HG03575 (cell line): ENCODE measurements at regions not wholly inside any gene's neighbourhood (a gene's known extent, or its start where the extent isn't known, plus 50 kb on each side); places are given as distances from the start of the nearest gene placed in this dataset.

Experiments used
- ATAC-seq: cut with Tn5 transposase; IDR thresholded peaks from one replicate; pipeline ENCODE4 v1.9.1; 2021; ENCODE audit not compliant: unreplicated experiment, insufficient number of reproducible peaks, low FRiP score; ENCODE audit errors: extremely low read depth

DNA sequence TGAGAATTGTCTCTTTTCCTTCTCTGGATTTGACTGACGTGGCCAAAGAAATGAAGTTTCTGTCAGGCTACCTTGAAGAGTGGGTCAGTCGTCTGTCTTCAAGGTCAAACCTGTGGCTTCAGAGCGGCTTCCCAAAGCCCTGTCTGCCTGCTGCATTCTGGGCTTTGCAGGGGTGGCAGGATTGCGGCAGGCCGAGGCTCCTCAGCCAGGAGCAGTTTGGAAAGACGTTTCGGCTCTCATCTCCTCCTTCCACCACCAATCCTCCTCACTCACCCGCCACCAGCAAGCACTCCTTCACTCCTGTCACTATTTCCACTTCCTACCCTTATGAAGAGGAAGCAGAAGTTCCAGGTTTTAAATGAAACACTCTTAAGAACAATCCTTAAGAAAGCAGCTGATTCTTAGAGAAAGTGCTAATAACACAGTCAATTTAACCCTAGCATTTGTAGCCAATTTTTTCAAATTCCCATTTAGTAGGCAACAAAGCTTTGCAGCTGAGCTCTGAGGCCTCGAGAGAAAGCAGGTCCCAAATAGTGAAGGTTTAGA is 351.7 kb downstream of the ZNF608 start:
- ATAC-seq: no peak

DNA sequence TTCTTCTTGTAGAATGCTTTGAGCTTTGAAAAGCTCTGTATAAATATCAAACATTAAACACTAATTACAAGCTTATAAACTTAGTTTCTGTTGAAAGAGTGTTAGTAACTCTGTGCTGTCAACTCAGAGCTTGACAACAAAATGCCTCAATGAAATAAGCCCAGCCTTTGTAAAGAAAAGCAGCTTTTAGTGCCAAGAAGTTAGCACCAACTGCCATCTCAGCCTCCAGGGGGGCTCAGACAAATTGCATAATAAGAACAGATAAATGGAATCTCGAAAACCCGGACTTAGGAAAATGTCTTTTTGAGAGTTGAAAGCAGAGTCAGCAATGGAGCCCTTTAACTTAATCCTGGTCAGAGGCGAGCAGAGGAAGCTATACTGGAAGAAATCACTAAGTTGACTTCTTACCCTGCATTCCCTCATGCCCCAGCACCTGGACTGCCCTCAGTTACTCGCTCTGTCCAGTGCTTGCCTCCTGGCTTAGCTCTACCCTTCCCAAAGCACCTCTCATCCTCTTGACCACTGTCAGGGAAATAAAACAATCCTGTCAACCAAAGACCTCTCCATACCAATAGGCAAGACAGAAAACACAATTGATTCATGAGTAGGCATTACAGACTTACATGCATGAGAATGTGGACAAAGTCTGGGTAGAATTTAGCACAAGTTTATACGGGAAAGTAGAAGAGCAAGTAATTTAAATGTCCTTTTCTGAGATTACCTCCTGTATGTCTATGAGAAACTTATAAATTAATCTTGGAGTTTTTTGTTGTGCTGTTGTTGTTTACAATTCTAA is 352.7 kb downstream of the ZNF608 start:
- ATAC-seq: no peak

DNA sequence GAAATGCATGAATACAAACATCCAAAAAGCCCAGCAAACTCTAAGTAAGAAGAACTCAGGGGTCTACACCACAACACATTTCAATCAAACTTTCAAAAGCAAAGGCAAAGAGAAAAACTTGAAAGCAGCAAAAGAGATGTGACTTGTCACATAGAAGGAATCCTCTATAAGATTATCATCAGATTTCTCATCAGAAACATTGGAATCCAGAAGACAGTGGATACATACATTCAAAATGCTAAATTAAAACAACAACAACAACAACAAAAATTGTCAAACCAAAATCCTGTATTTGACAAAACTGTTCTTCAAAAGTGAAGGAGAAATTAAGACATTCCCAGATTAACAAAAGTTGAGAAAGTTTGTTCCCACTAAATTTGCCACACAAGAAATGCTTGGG is 362.7 kb downstream of the ZNF608 start:
- ATAC-seq: no peak

DNA sequence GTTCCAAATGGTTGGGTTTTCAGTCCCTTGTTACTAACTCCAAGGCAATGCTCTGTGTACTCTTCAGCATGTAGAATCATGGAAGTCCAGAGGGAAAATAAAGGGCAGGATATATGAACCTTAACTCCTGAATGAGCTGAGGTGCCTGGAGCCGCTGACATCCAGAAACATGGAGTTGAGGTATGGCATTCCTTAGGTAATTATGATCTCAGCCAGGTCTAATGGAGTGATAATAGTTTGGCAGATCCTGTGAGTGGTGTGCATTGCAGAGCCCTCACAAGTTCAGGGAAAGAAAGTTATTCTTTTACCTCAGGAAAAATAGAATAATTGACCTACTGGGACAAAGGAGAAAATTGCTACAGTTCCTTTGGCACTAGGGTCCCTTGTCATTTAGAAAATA is 369.1 kb downstream of the ZNF608 start:
- ATAC-seq: no peak

DNA sequence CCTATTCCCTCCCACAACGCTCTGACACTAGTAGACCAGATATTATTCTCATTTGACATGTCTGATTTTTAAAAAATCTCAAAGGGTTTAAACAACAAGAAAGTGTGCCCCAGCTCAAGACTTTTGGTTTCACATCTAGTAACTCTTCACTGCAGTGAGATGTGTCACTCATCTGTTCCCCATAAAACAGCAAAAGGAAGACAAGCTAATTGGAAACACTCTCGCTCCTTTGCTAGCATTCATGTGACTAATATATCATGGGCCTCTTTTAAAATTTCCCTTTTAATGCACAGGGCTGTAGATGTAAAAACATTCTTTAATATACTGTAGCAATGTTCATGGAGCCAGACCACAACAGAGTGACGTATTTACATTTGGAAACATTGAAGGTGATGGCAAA is 372.6 kb downstream of the ZNF608 start:
- ATAC-seq: no peak

DNA sequence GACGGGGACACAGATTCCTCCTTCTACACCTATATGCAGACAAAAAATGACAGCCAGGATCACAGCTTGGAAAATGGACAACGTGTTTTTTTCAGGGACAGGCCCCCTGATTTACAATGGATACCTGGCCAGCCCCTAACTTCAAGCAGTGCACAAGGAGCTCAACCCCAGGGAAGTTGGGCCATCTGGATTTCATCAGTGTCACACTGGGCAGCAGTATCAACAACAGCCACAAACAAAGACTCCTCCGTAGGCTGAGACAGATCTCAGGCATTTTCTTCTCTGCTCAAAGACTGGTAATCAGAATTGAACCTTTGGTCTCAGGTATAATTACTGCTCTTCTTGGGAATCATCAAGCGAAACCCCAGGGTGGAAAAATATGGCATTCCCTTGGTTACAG is 374.0 kb downstream of the ZNF608 start:
- no peak for ATAC-seq

DNA sequence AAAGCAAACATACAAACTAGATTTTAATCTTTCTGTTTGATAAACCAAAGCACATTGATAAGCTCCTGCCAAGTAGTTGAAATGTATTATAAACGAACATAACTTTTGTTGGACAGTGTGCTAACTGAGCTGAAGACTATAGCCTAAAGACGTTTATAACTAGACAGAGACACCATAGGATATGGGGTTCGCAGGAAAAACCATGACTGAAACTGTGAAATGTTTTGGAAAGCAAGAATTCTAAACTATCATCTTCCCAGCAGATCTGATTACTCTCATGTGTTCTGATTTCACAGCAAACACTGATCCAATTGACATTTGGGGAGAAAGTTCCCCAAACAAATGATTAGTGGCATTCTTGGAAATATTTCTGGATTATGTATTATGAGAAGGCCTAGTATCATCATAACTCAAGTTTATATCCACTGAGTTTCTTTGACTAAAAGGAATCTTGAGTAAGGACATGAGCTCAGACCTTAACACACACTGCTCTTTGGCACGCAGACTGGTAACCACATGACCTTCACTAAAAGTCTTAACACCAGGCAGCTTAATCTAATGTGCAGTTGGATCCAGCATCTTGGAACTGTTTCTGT is 375.2 kb downstream of the ZNF608 start:
- no peak for ATAC-seq

DNA sequence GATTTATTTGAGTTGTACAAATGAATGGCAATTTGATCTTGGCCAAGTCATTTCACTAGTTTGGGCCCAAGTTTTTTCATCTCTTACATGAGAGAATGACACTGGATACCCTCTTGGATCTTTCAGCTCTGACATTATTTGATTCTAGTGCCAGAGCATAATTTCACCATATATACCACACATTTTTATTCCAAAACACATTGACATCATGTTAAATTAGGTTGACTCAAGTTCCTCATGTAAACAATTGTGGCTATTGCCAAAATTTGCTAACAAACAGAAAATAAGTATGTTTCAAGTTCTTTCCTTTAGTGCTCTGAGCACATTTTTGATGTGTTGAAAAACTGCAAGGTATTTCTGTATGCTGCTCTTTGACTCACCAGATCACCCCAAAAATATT is 375.8 kb downstream of the ZNF608 start:
- ATAC-seq: no peak

DNA sequence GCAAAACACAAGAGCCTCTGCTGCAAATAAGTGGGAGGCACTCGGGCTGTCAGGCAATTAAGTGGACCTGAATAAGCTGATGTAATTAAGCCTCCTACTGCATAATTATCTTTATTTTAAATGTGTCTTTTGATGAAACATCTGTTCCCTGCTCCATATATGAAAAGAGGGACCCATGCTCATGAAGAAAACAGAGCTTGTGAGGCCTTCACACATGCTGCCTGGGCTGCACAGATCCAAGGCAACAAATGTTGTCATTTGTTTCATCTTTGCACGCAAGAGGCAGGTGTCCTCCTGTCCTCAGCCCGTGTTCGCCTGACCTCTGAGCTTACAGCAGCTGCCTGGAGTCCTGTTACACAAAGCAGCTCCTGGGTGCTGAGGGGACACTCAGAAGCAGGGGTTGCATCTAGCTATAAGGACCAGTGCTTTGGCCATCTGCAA is 381.1 kb downstream of the ZNF608 start:
- no peak for ATAC-seq

DNA sequence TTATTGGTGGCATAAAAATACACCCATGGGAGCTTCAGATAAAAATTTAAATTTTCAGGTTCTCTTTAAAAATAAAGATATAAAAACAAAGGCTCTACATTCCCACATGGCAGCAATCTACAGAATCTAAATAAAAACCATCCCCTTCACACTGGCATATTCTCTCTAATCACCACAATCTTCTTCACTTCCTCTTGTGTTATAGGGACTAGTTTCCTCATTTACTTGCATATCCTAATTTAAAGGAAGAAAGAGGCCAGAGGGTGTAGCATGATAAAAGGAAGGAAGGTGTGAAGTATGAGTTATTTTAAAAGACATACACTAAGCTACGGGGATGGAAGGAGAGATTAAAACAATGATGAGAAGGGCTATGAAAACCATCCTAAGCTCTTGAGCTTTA is 390.5 kb downstream of the ZNF608 start:
- no peak for ATAC-seq

DNA sequence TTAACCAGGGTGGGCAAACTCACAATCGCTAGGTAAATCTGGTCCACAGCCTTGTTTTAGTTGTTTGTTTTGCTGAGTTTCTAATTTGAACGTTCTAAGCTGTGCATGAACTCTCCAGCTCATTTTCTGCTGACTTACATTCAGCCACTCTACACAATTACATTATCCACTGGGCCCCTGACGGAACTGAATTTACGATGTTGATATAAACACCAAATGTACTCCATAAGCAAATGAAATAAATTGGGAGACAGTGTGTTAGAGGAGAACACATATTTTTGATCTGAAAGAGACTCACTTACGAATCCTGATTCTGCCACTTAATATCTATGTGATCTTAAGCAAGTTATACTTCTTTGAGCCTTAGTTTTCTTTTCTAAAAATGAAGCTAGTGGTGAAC is 393.4 kb downstream of the ZNF608 start:
- ATAC-seq: no peak

DNA sequence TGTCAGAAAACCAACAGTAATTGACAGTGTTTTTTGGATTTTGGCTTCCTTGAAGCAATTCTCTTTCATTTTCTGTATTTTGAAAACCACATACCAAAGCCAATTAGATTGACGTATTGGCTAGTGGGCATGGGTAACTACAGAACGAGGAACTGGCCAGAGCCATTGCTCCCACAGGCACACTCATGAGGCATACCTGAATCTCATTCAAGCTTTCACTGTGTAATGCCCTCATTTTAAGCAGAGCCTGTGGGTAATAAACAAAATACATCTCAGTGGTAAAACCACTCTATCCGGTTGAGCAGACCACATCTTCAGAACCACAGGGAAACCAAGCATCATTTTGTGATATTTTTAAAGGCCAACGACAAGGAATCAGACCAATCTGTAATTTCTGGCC is 394.1 kb downstream of the ZNF608 start:
- ATAC-seq: no peak

DNA sequence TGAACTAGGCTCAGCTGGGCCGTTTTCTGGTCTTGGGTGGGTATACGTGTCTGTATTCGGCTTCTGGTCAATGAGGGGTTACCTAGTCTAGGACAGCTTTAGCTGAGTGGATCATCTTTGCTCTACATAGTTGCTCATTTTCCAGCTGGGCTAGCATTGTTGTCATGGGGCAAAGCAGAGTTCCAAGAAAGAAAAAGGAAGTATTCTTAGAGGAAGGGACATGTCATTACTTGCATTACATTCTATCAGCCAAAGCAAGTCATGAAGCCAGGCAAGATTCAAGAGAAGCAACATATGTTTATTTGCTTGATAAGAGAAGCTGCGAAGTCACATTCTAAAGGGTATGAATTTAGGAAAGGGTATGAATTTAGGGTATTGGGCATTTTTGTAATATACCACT is 396.5 kb downstream of the ZNF608 start:
- no peak for ATAC-seq

DNA sequence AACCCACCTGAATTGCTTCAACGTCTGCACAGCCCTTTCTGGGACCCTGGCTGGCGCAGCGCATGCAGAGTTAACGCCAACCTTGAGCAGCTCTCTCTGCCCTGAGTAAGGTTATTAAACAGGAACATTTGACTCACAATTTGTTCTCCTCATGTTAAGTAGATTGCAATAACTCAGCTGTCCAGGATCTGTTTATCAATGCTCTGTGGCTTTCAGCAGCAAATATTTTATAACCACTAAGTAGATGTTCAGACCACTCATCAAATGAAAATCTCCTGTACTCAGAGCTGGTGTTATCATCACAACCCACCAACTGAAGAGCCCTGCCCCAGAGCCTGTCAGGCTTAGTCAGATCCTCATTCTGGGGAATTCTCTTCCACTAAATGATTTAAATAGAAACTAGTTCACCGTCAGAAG is 403.0 kb downstream of the ZNF608 start:
- no peak for ATAC-seq

DNA sequence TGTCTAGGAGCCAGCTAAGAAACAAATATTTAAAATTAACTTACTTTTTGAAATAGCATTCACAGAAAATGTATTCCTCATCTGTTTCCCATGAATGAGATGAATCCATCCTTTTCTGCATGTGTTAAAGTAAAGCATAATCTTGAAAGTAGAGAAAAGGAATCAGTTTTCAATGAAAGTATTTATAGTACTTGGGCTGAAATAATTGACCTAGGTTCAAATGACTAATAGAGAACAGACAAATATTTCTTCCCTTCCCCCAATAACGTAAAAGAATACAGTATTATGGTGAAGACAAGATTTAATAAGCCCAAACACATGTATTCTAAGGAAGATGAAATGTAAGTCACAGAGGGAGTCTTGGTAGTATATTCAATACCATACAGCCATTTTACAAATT is 403.5 kb downstream of the ZNF608 start:
- ATAC-seq: no peak

DNA sequence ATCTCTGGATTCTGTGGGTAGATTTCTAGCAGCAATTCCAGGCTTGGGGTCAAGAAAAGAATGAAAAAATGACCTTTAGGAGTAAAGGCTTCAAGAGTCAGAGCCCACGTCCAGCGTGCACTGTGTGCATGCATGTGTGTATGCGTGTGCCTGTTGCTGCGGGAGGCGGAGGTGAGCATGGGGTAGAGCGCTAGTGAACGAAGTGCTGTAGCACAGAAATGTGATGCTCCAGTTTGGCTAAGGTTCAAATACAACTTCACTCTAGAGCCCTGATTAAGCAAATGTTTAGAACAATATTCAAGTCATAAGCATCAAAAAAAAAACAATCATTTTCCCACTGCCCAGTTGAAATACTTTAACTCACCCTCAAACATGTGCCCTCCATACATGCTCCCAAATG is 403.9 kb downstream of the ZNF608 start:
- ATAC-seq: no peak

DNA sequence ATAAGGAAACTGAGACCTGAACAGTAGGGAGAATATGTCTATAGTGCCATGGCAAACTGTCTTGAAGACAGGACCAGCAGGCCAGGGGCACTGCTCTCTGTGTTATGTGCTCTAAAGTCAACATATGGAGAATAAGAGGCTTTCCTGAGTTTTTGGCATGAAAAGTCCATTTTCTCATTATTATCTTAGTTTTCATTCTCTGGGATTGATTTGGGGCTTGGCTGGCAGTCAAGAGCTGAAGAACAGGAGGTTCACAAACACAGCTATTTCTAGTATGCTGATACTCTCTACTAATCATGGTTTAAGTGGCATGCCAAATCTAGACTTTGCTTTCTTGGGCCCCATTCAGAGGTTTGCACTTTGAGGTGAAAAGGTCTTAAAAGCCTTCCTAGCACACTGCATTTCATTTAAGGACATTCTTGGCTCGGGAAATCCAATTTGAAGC is 404.4 kb downstream of the ZNF608 start:
- ATAC-seq: no peak

DNA sequence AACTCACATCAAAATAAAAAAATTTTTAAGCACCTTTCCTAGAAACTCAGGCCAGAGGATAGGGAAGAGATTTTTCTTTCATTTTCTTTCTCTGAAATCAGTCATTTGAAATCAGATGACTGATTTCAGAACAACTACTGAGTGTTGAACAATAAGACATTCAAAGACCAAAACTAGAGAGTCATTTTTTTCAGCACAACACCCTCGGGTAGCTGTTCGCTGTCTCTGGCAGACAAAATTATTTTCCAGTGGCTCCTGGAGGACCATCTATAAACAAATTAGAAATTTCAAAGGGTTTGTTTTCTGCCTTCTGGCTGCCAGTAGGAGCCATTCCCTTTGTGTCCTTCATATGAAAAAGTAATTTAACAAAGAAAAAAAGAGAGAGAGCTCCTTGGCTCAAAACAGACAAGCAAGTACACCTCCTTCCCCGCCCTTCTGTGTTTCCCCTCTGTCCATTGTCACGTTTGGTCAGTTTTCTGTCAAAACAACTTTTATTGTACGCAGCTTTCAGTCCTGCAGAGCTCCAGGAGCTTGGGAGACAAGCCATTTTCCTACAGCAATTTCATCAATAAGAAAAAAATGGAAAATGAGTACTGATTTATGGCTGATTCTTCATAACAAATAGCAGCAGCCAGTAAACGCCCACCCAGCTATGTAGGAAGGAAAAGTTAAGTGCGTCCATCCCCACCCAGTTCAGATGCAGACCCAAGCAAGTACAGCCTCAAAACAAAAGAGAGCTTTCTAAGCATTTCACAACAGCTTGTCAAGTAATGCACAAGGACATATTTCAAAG is 405.2 kb downstream of the ZNF608 start:
- ATAC-seq: no peak

DNA sequence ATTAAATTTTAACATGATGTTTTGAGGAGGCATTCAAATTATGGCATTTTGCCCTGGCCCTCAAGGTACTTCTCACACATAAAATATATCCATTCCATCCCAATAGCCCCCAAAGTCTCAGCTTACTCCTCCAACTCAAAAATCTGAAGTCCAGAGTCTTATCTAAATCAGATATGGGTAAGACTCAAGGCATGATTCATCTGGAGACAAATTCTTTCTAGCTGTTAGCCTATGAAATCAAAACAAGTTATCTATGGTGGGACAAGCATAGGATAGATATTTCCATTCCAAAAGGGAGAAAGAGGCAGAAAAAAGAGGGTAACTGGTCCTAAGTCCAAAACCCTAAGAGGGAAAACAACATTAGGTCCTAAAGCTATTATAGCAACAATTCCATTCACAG is 408.4 kb downstream of the ZNF608 start:
- no peak for ATAC-seq
